MM.1S (cell line): ENCODE measurements at regions not wholly inside any gene's neighbourhood (a gene's known extent, or its start where the extent isn't known, plus 50 kb on each side); places are given as distances from the start of the nearest gene placed in this dataset.
A peak's percentile ranks its signal among the peaks of the same experiment; 100 is the strongest.

Experiments
- EZH2 ChIP-seq: fragments of 300-600 bp; sonication (generic); optimal IDR thresholded peaks from 2 replicates; pipeline ENCODE3; 2017; ENCODE audit warnings: low read depth, mild to moderate bottlenecking, antibody characterized with exemption, low read length, mixed read lengths
- TF ChIP-seq, protein P1 (sequence below): fragments of 300-600 bp; sonication (generic); IDR thresholded peaks from 2 replicates; pipeline ENCODE4 v1.5.1; 2016; ENCODE audit warnings: antibody characterized with exemption, low read length, mixed read lengths

- TF ChIP-seq EZH2: no peak
- TF ChIP-seq, protein P1, sequence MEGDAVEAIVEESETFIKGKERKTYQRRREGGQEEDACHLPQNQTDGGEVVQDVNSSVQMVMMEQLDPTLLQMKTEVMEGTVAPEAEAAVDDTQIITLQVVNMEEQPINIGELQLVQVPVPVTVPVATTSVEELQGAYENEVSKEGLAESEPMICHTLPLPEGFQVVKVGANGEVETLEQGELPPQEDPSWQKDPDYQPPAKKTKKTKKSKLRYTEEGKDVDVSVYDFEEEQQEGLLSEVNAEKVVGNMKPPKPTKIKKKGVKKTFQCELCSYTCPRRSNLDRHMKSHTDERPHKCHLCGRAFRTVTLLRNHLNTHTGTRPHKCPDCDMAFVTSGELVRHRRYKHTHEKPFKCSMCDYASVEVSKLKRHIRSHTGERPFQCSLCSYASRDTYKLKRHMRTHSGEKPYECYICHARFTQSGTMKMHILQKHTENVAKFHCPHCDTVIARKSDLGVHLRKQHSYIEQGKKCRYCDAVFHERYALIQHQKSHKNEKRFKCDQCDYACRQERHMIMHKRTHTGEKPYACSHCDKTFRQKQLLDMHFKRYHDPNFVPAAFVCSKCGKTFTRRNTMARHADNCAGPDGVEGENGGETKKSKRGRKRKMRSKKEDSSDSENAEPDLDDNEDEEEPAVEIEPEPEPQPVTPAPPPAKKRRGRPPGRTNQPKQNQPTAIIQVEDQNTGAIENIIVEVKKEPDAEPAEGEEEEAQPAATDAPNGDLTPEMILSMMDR: 0 out of 2 replicates have a peak, but pooled peaks have one; percentile 20
These were observed 49.6 kb upstream of the FOXE1 start for GRCh38 chr9:97803167-97804058.
